CD4-positive, alpha-beta T cell (primary cell): ENCODE measurements at regions not wholly inside any gene's neighbourhood (a gene's known extent, or its start where the extent isn't known, plus 50 kb on each side); places are given as distances from the start of the nearest gene placed in this dataset.

Source experiments
- ATAC-seq: fragments of 200-7000 bp; cut with Tn5 transposase; one replicate; pipeline ENCODE4 v1.10.0; 2022; ENCODE audit warnings: mild to moderate bottlenecking; ENCODE audit not compliant: poor library complexity
- CTCF ChIA-PET: fragments of 350-600 bp; sonication (Branson Sonifier 250); formaldehyde crosslinking; loops from one replicate; lab custom pipeline; 2021; ENCODE audit warnings: antibody characterized with exemption, inconsistent platforms; lab: Charles Lee
- POLR2A ChIA-PET: fragments of 350-600 bp; sonication (Branson Sonifier 250); formaldehyde crosslinking; loops from one replicate; lab custom pipeline; 2021; ENCODE audit warnings: antibody characterized with exemption, inconsistent platforms; lab: Charles Lee
- DNase-seq, 14 experiments: peaks; one replicate each; pipeline ENCODE4 v3.0.0-alpha.2; 2013 to 2020; ENCODE audit warnings: mixed read lengths in 2 of 14
- H3K27ac ChIP-seq, 2 donors: one replicate each; pipeline versions ENCODE4 v1.5.1 to v1.7.0; 2013; ENCODE audit warnings: low read length in 2 of 2, low read depth in 1 of 2, mild to moderate bottlenecking in 1 of 2
- H3K27me3 ChIP-seq, 2 experiments: 1 replicate in 1 of 2; 2 replicates in 1 of 2; pipeline versions ENCODE4 v1.6.1 to v1.7.0; 2013; ENCODE audit warnings: low read length in 2 of 2, control low read depth in 1 of 2, mild to moderate bottlenecking in 1 of 2, moderate library complexity in 1 of 2; ENCODE audit not compliant: insufficient read depth in 2 of 2, control insufficient read depth in 1 of 2
- H3K36me3 ChIP-seq: one replicate; pipeline ENCODE4 v1.6.1; 2013; ENCODE audit warnings: low read length, control low read depth; ENCODE audit not compliant: insufficient read depth
- H3K4me1 ChIP-seq: one replicate; pipeline ENCODE4 v1.6.1; 2013; ENCODE audit warnings: low read length, control low read depth; ENCODE audit not compliant: insufficient read depth
- H3K4me3 ChIP-seq: one replicate; pipeline ENCODE4 v1.5.1; 2013; ENCODE audit warnings: mild to moderate bottlenecking, low read length, moderate library complexity
- H3K9me3 ChIP-seq, 2 experiments: 1 replicate in 1 of 2; 2 replicates in 1 of 2; pipeline versions ENCODE4 v1.6.1 to v1.7.0; 2013; ENCODE audit warnings: low read length in 2 of 2, mild to moderate bottlenecking in 2 of 2, control low read depth in 1 of 2, moderate library complexity in 1 of 2; ENCODE audit not compliant: control insufficient read depth in 1 of 2, insufficient read depth in 1 of 2
- H3K27ac Mint-ChIP-seq: one replicate; pipeline ENCODE4 v1.8.0; 2020; ENCODE audit warnings: mixed read lengths
- H3K27me3 Mint-ChIP-seq: one replicate; pipeline ENCODE4 v1.8.0; 2021; ENCODE audit warnings: mixed read lengths
- H3K36me3 Mint-ChIP-seq: one replicate; pipeline ENCODE4 v1.8.0; 2021; ENCODE audit warnings: low read depth, mixed read lengths
- H3K4me1 Mint-ChIP-seq: one replicate; pipeline ENCODE4 v1.8.0; 2021; ENCODE audit warnings: low read depth, mixed read lengths
- H3K4me3 Mint-ChIP-seq: one replicate; pipeline ENCODE4 v1.8.0; 2020; ENCODE audit warnings: mild to moderate bottlenecking, mixed read lengths
- H3K9me3 Mint-ChIP-seq: one replicate; pipeline ENCODE4 v1.8.0; 2020; ENCODE audit warnings: mixed read lengths
- intact Hi-C, 2 experiments: fragments of 100-400 bp; cut with DNase I in 1 of 2; cut with micrococcal nuclease in 1 of 2; formaldehyde crosslinking; loops; one replicate each; pipeline versions ENCODE4 v1.15.1 to v1.9.0; 2023 to 2025; cut with DNase I, micrococcal nuclease
- TF ChIP-seq, protein P1 (sequence below): fragments of 200-600 bp; IDR thresholded peaks from one replicate; pipeline ENCODE4 v1.8.0; 2022; ENCODE audit warnings: antibody characterized with exemption, mild to moderate bottlenecking

DNA sequence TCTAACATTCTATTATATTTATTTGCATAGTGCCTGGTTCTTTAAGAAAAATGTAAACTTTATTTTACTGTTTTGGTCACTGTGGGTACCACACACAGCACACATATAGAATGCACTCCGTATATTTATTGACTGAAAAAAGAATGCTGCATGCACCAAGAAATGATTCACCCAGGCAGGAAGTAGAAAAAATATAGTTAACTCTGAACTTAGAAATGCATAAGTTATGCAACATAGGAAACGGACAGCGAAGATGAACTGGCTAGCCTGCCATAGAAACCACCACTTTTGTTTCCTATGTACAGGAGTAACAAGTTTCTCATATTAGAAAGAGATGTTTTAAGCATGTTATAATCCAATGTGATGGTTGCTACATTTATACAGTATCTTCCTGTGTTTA lies 635.8 kb downstream of the DSC3 start:
- TF ChIP-seq, protein P1, sequence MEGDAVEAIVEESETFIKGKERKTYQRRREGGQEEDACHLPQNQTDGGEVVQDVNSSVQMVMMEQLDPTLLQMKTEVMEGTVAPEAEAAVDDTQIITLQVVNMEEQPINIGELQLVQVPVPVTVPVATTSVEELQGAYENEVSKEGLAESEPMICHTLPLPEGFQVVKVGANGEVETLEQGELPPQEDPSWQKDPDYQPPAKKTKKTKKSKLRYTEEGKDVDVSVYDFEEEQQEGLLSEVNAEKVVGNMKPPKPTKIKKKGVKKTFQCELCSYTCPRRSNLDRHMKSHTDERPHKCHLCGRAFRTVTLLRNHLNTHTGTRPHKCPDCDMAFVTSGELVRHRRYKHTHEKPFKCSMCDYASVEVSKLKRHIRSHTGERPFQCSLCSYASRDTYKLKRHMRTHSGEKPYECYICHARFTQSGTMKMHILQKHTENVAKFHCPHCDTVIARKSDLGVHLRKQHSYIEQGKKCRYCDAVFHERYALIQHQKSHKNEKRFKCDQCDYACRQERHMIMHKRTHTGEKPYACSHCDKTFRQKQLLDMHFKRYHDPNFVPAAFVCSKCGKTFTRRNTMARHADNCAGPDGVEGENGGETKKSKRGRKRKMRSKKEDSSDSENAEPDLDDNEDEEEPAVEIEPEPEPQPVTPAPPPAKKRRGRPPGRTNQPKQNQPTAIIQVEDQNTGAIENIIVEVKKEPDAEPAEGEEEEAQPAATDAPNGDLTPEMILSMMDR = no peak
- intact Hi-C loops = no loop called here
- H3K9me3 Mint-ChIP-seq = peaks cover 18% of the 10 kb centered on the region

DNA sequence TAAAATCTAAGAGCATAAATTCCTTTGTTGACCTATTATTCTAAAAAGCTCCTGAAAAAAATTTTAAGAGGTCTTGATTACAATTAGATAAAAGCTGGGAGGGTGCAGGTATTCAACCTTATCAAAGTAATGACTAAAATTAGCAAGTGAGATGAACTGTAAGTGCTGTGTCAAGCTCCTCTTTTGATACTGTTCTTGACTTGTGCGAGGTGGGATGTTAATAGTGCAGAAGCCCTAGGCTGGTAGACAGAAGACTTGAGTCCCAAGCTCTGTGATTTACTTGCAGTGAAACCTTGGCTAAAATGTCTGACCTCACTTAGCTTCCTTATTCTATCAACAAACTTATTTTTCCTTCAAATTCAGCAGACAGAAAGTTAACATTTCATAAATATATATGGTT lies 637.5 kb downstream of the DSC3 start:
- H3K36me3 ChIP-seq = no peaks in the 10 kb centered on the region
- POLR2A ChIA-PET = no interaction called here
- no peaks in the 10 kb centered on the region for H3K27me3 ChIP-seq
- intact Hi-C loops = no loop called here
- no peak overlapping the region for H3K27ac Mint-ChIP-seq
- no peak overlapping the region for H3K4me3 Mint-ChIP-seq
- H3K4me1 Mint-ChIP-seq = no peaks in the 10 kb centered on the region
- no peak overlapping the region for H3K4me3 ChIP-seq
- TF ChIP-seq, protein P1 = no peak
- no peak for DNase-seq
- CTCF ChIA-PET = no interaction called here
- no peaks in the 10 kb centered on the region for H3K27me3 Mint-ChIP-seq
- H3K36me3 Mint-ChIP-seq = no peaks in the 10 kb centered on the region
- no peak overlapping the region for H3K27ac ChIP-seq
- no peak for ATAC-seq
- no peaks in the 10 kb centered on the region for H3K9me3 ChIP-seq
- H3K4me1 ChIP-seq = no peaks in the 10 kb centered on the region
- H3K9me3 Mint-ChIP-seq = peaks cover 21% of the 10 kb centered on the region

More for the DNA sequence above, 635.8 kb downstream of the DSC3 start:
- Mint-ChIP-seq H3K27me3 (no peaks in the 10 kb centered on the region), H3K4me1 (no peaks in the 10 kb centered on the region), H3K27ac (no peak overlapping the region), H3K36me3 (no peaks in the 10 kb centered on the region), H3K4me3 (no peak overlapping the region)
- peaks cover 0 to 3% of the 10 kb centered on the region in 2 experiments for H3K9me3 ChIP-seq
- no peaks in the 10 kb centered on the region for H3K27me3 ChIP-seq
- ATAC-seq (no peak), DNase-seq (no peak)
- ChIA-PET POLR2A (no interaction called here), CTCF (no interaction called here)
- H3K4me3 ChIP-seq = no peak overlapping the region
- no peak overlapping the region for H3K27ac ChIP-seq
- no peaks in the 10 kb centered on the region for H3K4me1 ChIP-seq
- H3K36me3 ChIP-seq = no peaks in the 10 kb centered on the region

DNA sequence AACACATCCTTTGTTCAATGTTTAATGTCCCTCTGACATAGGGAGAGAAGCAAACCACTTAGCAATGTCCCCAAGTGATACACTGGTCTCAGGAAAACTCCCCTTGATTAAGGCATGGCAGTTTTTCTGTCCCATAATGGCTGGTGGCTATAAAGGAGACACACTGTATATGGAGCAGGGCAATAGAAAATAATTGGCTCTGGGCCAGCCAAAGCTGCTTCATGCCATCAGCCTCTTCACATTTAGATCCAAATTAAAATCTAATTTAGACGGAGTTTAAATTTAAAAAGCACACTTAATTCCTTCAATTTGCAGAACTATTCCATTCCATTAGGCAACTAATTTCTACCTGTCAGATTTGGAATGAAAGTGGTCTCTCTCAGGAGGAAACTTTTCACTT lies 638.1 kb downstream of the DSC3 start:
- H3K27me3 Mint-ChIP-seq = no peaks in the 10 kb centered on the region
- H3K36me3 Mint-ChIP-seq = no peaks in the 10 kb centered on the region
- no peak overlapping the region for H3K4me3 ChIP-seq
- H3K9me3 Mint-ChIP-seq = peaks cover 20% of the 10 kb centered on the region
- no peak overlapping the region for H3K4me3 Mint-ChIP-seq
- no peak for DNase-seq
- intact Hi-C loops = no loop called here
- no peaks in the 10 kb centered on the region for H3K4me1 ChIP-seq
- no peaks in the 10 kb centered on the region for H3K4me1 Mint-ChIP-seq
- H3K27ac Mint-ChIP-seq = no peak overlapping the region
- TF ChIP-seq, protein P1 = no peak
- ChIA-PET CTCF (no interaction called here), POLR2A (no interaction called here)
- no peaks in the 10 kb centered on the region for H3K27me3 ChIP-seq
- no peaks in the 10 kb centered on the region for H3K36me3 ChIP-seq
- H3K27ac ChIP-seq = no peak overlapping the region
- no peak for ATAC-seq
- H3K9me3 ChIP-seq = no peaks in the 10 kb centered on the region
